ENCODE measurements at regions not wholly inside any gene's neighbourhood (a gene's known extent, or its start where the extent isn't known, plus 50 kb on each side); places are given as distances from the start of the nearest gene placed in this dataset.

GRCh38 chr17:65290616-65291015, 153.4 kb downstream of the RGS9 start:
- H3K27me3 Mint-ChIP-seq (ENCODE audit: insufficient read depth) = peaks cover 6% of the 10 kb centered on the region
- no peaks in the 10 kb centered on the region for H3K9me3 ChIP-seq (ENCODE audit: control insufficient read depth, low read length)
- H3K27ac Mint-ChIP-seq = no peak overlapping the region
- H3K4me3 ChIP-seq (ENCODE audit: low read length) = no peak overlapping the region
- H3K27ac ChIP-seq (ENCODE audit: low read depth, low read length) = no peak overlapping the region
- H3K36me3 Mint-ChIP-seq (ENCODE audit: low read depth) = no peaks in the 10 kb centered on the region
- H3K9ac ChIP-seq (ENCODE audit: extremely low read depth, low read length, poor library complexity, severe bottlenecking) = no peak overlapping the region
- no peaks in the 10 kb centered on the region for H3K36me3 ChIP-seq (ENCODE audit: control insufficient read depth, insufficient read depth, low read length)
- no peaks in the 10 kb centered on the region for H3K27me3 ChIP-seq (ENCODE audit: control insufficient read depth, insufficient read depth, low read length, poor library complexity, severe bottlenecking)
- no peaks in the 10 kb centered on the region for H3K4me1 ChIP-seq (ENCODE audit: control insufficient read depth, insufficient read depth, low read length)
- no peaks in the 10 kb centered on the region for H3K9me3 Mint-ChIP-seq
- WGBS, 2 experiments (ENCODE audit: insufficient coverage in 1 of 2, insufficient read length in 1 of 2) = 94 to 100% methylated on average over 6 to 8 of the region's 8 CpGs
- TF ChIP-seq, protein P1, sequence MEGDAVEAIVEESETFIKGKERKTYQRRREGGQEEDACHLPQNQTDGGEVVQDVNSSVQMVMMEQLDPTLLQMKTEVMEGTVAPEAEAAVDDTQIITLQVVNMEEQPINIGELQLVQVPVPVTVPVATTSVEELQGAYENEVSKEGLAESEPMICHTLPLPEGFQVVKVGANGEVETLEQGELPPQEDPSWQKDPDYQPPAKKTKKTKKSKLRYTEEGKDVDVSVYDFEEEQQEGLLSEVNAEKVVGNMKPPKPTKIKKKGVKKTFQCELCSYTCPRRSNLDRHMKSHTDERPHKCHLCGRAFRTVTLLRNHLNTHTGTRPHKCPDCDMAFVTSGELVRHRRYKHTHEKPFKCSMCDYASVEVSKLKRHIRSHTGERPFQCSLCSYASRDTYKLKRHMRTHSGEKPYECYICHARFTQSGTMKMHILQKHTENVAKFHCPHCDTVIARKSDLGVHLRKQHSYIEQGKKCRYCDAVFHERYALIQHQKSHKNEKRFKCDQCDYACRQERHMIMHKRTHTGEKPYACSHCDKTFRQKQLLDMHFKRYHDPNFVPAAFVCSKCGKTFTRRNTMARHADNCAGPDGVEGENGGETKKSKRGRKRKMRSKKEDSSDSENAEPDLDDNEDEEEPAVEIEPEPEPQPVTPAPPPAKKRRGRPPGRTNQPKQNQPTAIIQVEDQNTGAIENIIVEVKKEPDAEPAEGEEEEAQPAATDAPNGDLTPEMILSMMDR (conservative IDR thresholded peaks at IDR 0.05) = no peak
- H3K4me3 Mint-ChIP-seq = no peak overlapping the region
- peaks cover 8% of the 10 kb centered on the region for H3K4me1 Mint-ChIP-seq
- DNase-seq = peak; percentile 36

DNA sequence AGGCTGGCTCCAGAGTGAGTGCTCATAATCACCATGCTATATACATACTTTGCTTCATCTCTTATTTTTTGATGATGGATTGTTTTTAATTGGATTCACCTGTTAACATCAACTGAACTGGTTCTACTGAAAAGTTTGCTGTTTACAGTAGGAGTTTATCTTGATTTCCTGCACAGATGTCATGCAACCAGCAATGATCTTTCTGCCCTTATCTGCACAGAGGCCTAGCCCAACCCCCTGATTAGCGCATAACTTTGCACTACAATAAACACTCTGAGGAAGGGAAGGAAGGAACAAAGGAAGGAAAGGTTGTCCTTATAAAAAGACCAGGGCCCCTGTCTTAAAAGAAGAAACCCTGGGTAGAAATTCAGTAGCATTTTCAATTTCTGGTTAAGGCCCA, 152.9 kb downstream of the RGS9 start:
- peaks cover 8% of the 10 kb centered on the region for H3K4me1 Mint-ChIP-seq
- no peak overlapping the region for H3K4me3 Mint-ChIP-seq
- Histone ChIP-seq H3K4me3 (ENCODE audit: low read length) (no peak overlapping the region), H3K4me1 (ENCODE audit: control insufficient read depth, insufficient read depth, low read length) (no peaks in the 10 kb centered on the region), H3K9ac (ENCODE audit: extremely low read depth, low read length, poor library complexity, severe bottlenecking) (no peak overlapping the region), H3K36me3 (ENCODE audit: control insufficient read depth, insufficient read depth, low read length) (no peaks in the 10 kb centered on the region), H3K9me3 (ENCODE audit: control insufficient read depth, low read length) (no peaks in the 10 kb centered on the region), H3K27me3 (ENCODE audit: control insufficient read depth, insufficient read depth, low read length, poor library complexity, severe bottlenecking) (no peaks in the 10 kb centered on the region), H3K27ac (ENCODE audit: low read depth, low read length) (no peak overlapping the region)
- H3K27me3 Mint-ChIP-seq (ENCODE audit: insufficient read depth) = peaks cover 6% of the 10 kb centered on the region
- H3K27ac Mint-ChIP-seq = no peak overlapping the region
- no peaks in the 10 kb centered on the region for H3K36me3 Mint-ChIP-seq (ENCODE audit: low read depth)
- DNase-seq = no peak
- WGBS, 2 experiments (ENCODE audit: insufficient coverage in 1 of 2, insufficient read length in 1 of 2) = 100% methylated on average over 1 of the region's 1 CpG; no CpG with 5 or more reads in 1 of the 2 experiments
- TF ChIP-seq, protein P1 (conservative IDR thresholded peaks at IDR 0.05) = no peak
- peaks cover under 1% of the 10 kb centered on the region for H3K9me3 Mint-ChIP-seq

DNA sequence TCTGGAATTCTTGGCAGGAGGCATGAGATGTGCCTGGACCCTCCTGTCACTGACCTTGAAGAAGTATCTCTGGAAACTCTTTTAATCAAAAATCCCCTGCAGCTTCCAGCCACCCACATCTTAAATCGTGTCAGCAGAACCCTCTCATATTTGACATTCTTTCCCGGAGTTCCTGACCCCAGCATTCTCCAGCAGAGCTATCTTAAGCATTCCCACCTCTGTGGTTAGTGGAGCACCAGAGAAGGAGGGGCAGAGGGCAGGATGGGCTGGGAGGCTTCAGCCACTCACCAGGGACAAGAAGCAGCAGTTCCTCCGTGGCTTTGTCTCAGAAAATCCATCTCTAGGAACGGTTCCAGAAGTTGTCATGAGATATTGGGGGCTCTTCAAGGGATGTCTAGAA, 149.9 kb downstream of the RGS9 start:
- WGBS, 2 experiments (ENCODE audit: insufficient coverage in 1 of 2, insufficient read length in 1 of 2) = 60 to 80% methylated on average over 1 to 4 of the region's 4 CpGs
- no peaks in the 10 kb centered on the region for H3K4me1 ChIP-seq (ENCODE audit: control insufficient read depth, insufficient read depth, low read length)
- Mint-ChIP-seq H3K4me1 (peaks cover 4% of the 10 kb centered on the region), H3K27me3 (ENCODE audit: insufficient read depth) (peaks cover 4% of the 10 kb centered on the region), H3K27ac (no peak overlapping the region), H3K9me3 (peaks cover 2% of the 10 kb centered on the region), H3K4me3 (no peak overlapping the region), H3K36me3 (ENCODE audit: low read depth) (no peaks in the 10 kb centered on the region)
- TF ChIP-seq, protein P1 (conservative IDR thresholded peaks at IDR 0.05) = no peak
- no peaks in the 10 kb centered on the region for H3K27me3 ChIP-seq (ENCODE audit: control insufficient read depth, insufficient read depth, low read length, poor library complexity, severe bottlenecking)
- H3K4me3 ChIP-seq (ENCODE audit: low read length) = no peak overlapping the region
- no peak overlapping the region for H3K27ac ChIP-seq (ENCODE audit: low read depth, low read length)
- peak; percentile 79 for DNase-seq
- no peaks in the 10 kb centered on the region for H3K36me3 ChIP-seq (ENCODE audit: control insufficient read depth, insufficient read depth, low read length)
- H3K9ac ChIP-seq (ENCODE audit: extremely low read depth, low read length, poor library complexity, severe bottlenecking) = no peak overlapping the region
- no peaks in the 10 kb centered on the region for H3K9me3 ChIP-seq (ENCODE audit: control insufficient read depth, low read length)

Measured in endodermal cell (in vitro differentiated cells).